Mesothelial cell of epicardium (in vitro differentiated cells): ENCODE measurements at regions not wholly inside any gene's neighbourhood (a gene's known extent, or its start where the extent isn't known, plus 50 kb on each side); places are given as distances from the start of the nearest gene placed in this dataset.
A peak's percentile ranks its signal among the peaks of the same experiment; 100 is the strongest.

Source experiments
- DNase-seq, 2 experiments: peaks; one replicate each; pipeline ENCODE4 v3.0.0; 2021; ENCODE audit warnings: low spot score in 2 of 2; ENCODE audit not compliant: unreplicated experiment in 2 of 2
- H3K27ac Mint-ChIP-seq: 2 replicates; pipeline ENCODE4 v1.8.0; 2021; ENCODE audit warnings: mixed read lengths
- H3K27me3 Mint-ChIP-seq: 2 replicates; pipeline ENCODE4 v1.8.0; 2021; ENCODE audit warnings: low read depth, mixed read lengths
- H3K36me3 Mint-ChIP-seq: 2 replicates; pipeline ENCODE4 v1.8.0; 2021; ENCODE audit warnings: mixed read lengths
- H3K4me1 Mint-ChIP-seq: 2 replicates; pipeline ENCODE4 v1.8.0; 2021; ENCODE audit warnings: mixed read lengths
- H3K4me3 Mint-ChIP-seq: 2 replicates; pipeline ENCODE4 v1.8.0; 2021; ENCODE audit warnings: mild to moderate bottlenecking, moderate library complexity, mixed read lengths
- H3K9me3 Mint-ChIP-seq: 2 replicates; pipeline ENCODE4 v1.8.0; 2021; ENCODE audit warnings: mixed read lengths
- CTCF ChIP-seq: fragments of 200-600 bp; sonication (generic); IDR thresholded peaks from one replicate; pipeline ENCODE4 v1.5.0; 2021; ENCODE audit warnings: antibody characterized with exemption; ENCODE audit not compliant: unreplicated experiment

- Mint-ChIP-seq H3K4me1 (peaks cover 36% of the 10 kb centered on the region), H3K27me3 (no peaks in the 10 kb centered on the region), H3K36me3 (peaks cover 27% of the 10 kb centered on the region), H3K9me3 (peaks cover 4% of the 10 kb centered on the region), H3K4me3 (no peak overlapping the region), H3K27ac (peak overlapping the region; percentile 47)
- DNase-seq: no peak
- no peak for TF ChIP-seq CTCF
These were observed 265.9 kb downstream of the PRL start for GRCh38 chr6:22030730-22031619.

GRCh38 chr6:22035690-22036089 lies 261.1 kb downstream of the PRL start:
- Mint-ChIP-seq H3K4me3 (no peak overlapping the region), H3K9me3 (peaks cover 26% of the 10 kb centered on the region), H3K4me1 (peaks cover 28% of the 10 kb centered on the region), H3K27ac (peak overlapping the region; percentile 88), H3K27me3 (no peaks in the 10 kb centered on the region), H3K36me3 (peaks cover 51% of the 10 kb centered on the region)
- no peak for DNase-seq
- no peak for TF ChIP-seq CTCF

- peak overlapping the region; percentile 88 for H3K27ac Mint-ChIP-seq
- peaks cover 25% of the 10 kb centered on the region for H3K4me1 Mint-ChIP-seq
- H3K27me3 Mint-ChIP-seq: no peaks in the 10 kb centered on the region
- no peak for DNase-seq
- no peak for TF ChIP-seq CTCF
- peak overlapping the region; percentile 0 for H3K4me3 Mint-ChIP-seq
- H3K9me3 Mint-ChIP-seq: peaks cover 26% of the 10 kb centered on the region
- peaks cover 55% of the 10 kb centered on the region for H3K36me3 Mint-ChIP-seq
These were observed 260.6 kb downstream of the PRL start for GRCh38 chr6:22036275-22036674.

GRCh38 chr6:22036699-22037098 lies 260.1 kb downstream of the PRL start:
- DNase-seq: no peak
- no peak for TF ChIP-seq CTCF
- Mint-ChIP-seq H3K27ac (peak overlapping the region; percentile 88), H3K9me3 (peaks cover 26% of the 10 kb centered on the region), H3K36me3 (peaks cover 53% of the 10 kb centered on the region), H3K4me1 (peaks cover 25% of the 10 kb centered on the region), H3K27me3 (no peaks in the 10 kb centered on the region), H3K4me3 (peak overlapping the region; percentile 0)

GRCh38 chr6:22041797-22042480 lies 254.9 kb downstream of the PRL start:
- no peaks in the 10 kb centered on the region for H3K27me3 Mint-ChIP-seq
- H3K4me3 Mint-ChIP-seq: no peak overlapping the region
- H3K36me3 Mint-ChIP-seq: peaks cover 52% of the 10 kb centered on the region
- no peak for TF ChIP-seq CTCF
- peaks cover 21% of the 10 kb centered on the region for H3K9me3 Mint-ChIP-seq
- peaks cover 21% of the 10 kb centered on the region for H3K4me1 Mint-ChIP-seq
- H3K27ac Mint-ChIP-seq: peak overlapping the region; percentile 47
- DNase-seq: no peak
